ENCODE measurements at regions not wholly inside any gene's neighbourhood (a gene's known extent, or its start where the extent isn't known, plus 50 kb on each side); places are given as distances from the start of the nearest gene placed in this dataset.

GRCh38 chrX:129115935-129116334, 407.4 kb downstream of the SMARCA1 start:
- TF ChIP-seq CTCF (IDR thresholded peaks at IDR 0.05; ENCODE audit: low read length) (no peak), EZH2 (IDR thresholded peaks at IDR 0.05; ENCODE audit: borderline replicate concordance, low read length) (no peak)

Measured in OCI-LY1 (cell line).